IPS-18a (cell line): ENCODE measurements at regions not wholly inside any gene's neighbourhood (a gene's known extent, or its start where the extent isn't known, plus 50 kb on each side); places are given as distances from the start of the nearest gene placed in this dataset.
A peak's percentile ranks its signal among the peaks of the same experiment; 100 is the strongest.
"Not testable (repeated sequence)": the region's sequence is repeated elsewhere in the genome, so short reads cannot be mapped to it uniquely, and the experiment has no call there.

Source experiments
- H3K27ac ChIP-seq: one replicate; pipeline ENCODE4 v1.5.1; 2013; ENCODE audit warnings: low read length
- H3K27me3 ChIP-seq: one replicate; pipeline ENCODE4 v1.6.1; 2013; ENCODE audit warnings: mild to moderate bottlenecking, low read length; ENCODE audit not compliant: control insufficient read depth, insufficient read depth
- H3K36me3 ChIP-seq: one replicate; pipeline ENCODE4 v1.6.1; 2013; ENCODE audit warnings: low read depth, low read length; ENCODE audit not compliant: control insufficient read depth
- H3K4me1 ChIP-seq: one replicate; pipeline ENCODE4 v1.6.1; 2013; ENCODE audit warnings: low read depth, low read length; ENCODE audit not compliant: control insufficient read depth
- H3K4me3 ChIP-seq: one replicate; pipeline ENCODE4 v1.5.1; 2013; ENCODE audit warnings: low read length
- H3K9ac ChIP-seq: one replicate; pipeline ENCODE4 v1.6.1; 2013; ENCODE audit warnings: mild to moderate bottlenecking, low read length, moderate library complexity
- H3K9me3 ChIP-seq: one replicate; pipeline ENCODE4 v1.6.1; 2013; ENCODE audit warnings: low read depth, low read length; ENCODE audit not compliant: control insufficient read depth

DNA sequence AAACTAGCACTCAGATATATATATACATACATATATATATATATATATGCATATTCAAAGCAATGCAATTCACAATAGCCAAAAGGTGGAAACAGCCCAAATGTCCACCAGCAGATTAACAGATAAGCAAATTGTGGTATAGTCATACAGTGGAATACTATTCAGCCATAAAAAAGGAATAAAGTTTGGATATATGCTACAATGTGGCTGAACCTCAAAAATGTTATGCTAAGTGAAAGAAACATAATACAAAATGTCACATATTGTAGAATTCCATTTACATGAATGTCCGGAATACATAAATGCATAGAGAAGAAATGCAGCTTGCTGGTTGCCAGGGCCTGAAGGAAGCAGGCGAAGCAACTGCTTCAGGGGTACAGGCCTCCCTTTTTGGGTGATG, 143.4 kb downstream of the ATPSCKMT start:
- peaks cover 33% of the 10 kb centered on the region for H3K4me1 ChIP-seq
- no peak overlapping the region for H3K27ac ChIP-seq
- no peaks in the 10 kb centered on the region for H3K36me3 ChIP-seq
- no peak overlapping the region for H3K9ac ChIP-seq
- H3K9me3 ChIP-seq: no peaks in the 10 kb centered on the region
- no peak overlapping the region for H3K4me3 ChIP-seq
- no peaks in the 10 kb centered on the region for H3K27me3 ChIP-seq

DNA sequence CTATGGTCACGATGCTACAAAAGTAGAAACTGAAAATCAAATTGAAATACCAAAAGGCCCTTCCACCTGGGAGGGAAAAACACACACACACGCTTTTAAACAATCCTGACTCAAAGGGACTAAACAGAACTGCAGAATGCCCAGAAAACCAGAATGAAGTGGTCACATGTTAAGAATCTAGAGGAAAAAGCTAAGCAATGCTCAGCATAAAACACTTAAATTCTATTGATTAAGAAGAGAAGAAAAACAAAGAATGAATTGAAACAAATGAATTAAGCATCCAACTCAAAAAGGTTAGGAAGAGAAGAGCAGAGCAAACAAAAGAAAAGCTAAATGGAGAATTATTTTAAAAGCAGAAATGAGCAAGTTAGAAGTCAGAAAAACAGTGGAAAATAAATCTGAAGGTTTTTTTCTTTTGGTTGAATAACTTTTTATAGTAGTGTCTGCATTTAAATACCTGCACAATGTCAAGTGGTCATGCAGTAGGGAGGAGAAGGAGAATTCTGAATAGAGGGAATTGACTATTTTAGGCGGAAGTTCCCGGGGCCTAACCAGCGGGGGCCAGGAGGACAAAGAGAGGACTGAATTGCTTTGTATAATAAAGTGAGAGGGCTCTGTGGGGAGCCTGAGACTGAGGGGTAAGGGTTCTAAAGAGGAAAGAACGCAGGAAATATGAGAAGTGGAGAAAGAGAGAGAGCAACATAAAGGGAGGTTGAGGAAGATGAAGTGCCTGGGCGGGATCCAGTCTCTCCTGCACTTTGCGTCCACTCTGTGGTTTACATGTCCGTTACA, 146.8 kb downstream of the ATPSCKMT start:
- H3K4me3 ChIP-seq: peak overlapping the region; percentile 19
- peak overlapping the region; percentile 55 for H3K9ac ChIP-seq
- H3K27ac ChIP-seq: peak overlapping the region; percentile 80
- H3K27me3 ChIP-seq: no peaks in the 10 kb centered on the region
- H3K4me1 ChIP-seq: peaks cover 33% of the 10 kb centered on the region
- H3K36me3 ChIP-seq: peaks cover 2% of the 10 kb centered on the region
- H3K9me3 ChIP-seq: peaks cover 23% of the 10 kb centered on the region

DNA sequence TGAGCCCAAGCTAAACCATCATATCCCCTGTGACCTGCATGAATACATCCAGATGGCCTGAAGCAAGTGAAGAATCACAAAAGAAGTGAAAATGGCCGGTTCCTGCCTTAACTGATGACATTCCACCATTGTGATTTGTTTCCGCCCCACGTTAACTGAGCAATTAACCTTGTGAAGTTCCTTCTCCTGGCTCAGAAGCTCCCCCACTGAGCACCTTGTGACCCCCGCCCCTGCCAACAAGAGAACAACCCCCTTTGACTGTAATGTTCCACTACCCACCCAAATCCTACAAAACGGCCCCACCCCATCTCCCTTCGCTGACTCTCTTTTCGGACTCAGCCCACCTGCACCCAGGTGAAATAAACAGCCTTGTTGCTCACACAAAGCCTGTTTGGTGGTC, 147.5 kb downstream of the ATPSCKMT start:
- Histone ChIP-seq H3K27ac (peak overlapping the region; percentile 80), H3K9ac (peak overlapping the region; percentile 55), H3K9me3 (peaks cover 23% of the 10 kb centered on the region), H3K4me3 (peak overlapping the region; percentile 19), H3K4me1 (peaks cover 33% of the 10 kb centered on the region)
- not testable (repeated sequence) for H3K36me3 ChIP-seq, H3K27me3 ChIP-seq

DNA sequence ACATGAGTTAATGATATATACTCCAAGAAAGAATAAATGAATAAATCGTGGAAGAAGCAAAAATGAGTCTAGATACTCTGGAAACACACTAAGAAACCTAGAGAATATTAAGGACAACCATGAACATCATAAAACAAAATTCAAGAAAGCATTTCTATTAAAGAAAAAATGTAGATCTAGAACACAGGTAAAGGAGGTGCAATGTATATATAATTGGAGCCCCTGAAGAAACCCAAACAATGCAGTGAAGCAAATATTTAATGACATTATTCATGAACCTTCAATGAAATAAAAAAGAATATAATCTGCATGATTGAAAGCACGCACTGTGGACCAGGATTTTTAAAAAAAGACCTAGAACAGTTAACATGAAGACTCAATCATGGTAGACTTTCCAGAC, 150.1 kb downstream of the ATPSCKMT start:
- Histone ChIP-seq H3K36me3 (peaks cover 2% of the 10 kb centered on the region), H3K4me1 (peaks cover 28% of the 10 kb centered on the region), H3K27me3 (no peaks in the 10 kb centered on the region), H3K9me3 (peaks cover 23% of the 10 kb centered on the region), H3K9ac (no peak overlapping the region), H3K27ac (no peak overlapping the region), H3K4me3 (no peak overlapping the region)

DNA sequence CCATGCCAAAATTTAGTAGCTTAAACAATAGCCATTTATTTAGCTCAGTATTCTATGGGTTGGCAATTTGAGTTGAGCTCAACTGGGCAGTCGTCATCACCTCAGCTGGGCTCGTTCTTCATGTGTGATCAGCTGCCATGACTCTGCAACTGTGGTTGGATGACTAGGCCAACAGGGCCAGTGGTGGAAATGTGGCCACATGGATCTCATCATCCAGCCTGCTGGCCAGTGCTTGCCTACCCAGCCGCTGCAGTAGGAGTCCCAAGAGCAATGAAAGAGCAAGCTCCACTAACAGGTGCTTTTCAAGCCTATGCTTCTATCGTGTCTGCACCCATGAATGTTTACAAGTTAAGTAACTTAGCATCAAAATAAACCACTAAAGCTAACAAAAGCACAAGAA, 158.0 kb downstream of the ATPSCKMT start:
- no peak overlapping the region for H3K4me3 ChIP-seq

DNA sequence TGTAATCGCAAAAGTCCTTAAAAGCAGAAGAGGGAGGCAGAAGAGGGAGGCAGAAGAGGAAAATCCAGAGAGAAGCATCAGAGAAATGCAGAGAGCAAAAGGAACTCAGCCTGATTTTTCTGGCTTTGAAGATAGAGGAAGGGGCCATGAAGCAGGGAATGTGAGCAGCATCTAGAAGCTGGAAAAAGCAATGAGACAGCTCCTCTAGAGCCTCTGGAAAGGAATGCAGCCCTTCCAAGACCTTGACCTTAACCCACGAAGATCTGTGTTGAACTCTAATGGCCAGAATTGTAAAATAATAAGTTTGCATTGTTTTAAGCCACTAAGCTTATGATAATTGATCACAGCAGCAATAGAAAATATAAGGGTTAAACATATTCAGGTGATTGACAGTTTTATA, 159.6 kb downstream of the ATPSCKMT start:
- no peak overlapping the region for H3K27ac ChIP-seq
- no peak overlapping the region for H3K4me3 ChIP-seq
- no peaks in the 10 kb centered on the region for H3K36me3 ChIP-seq
- no peak overlapping the region for H3K9ac ChIP-seq
- no peaks in the 10 kb centered on the region for H3K4me1 ChIP-seq
- no peaks in the 10 kb centered on the region for H3K27me3 ChIP-seq
- peaks cover 3% of the 10 kb centered on the region for H3K9me3 ChIP-seq

More for the DNA sequence above, 158.0 kb downstream of the ATPSCKMT start:
- no peak overlapping the region for H3K9ac ChIP-seq
- H3K36me3 ChIP-seq: no peaks in the 10 kb centered on the region
- no peaks in the 10 kb centered on the region for H3K27me3 ChIP-seq
- no peaks in the 10 kb centered on the region for H3K4me1 ChIP-seq
- H3K9me3 ChIP-seq: peaks cover 3% of the 10 kb centered on the region
- no peak overlapping the region for H3K27ac ChIP-seq

DNA sequence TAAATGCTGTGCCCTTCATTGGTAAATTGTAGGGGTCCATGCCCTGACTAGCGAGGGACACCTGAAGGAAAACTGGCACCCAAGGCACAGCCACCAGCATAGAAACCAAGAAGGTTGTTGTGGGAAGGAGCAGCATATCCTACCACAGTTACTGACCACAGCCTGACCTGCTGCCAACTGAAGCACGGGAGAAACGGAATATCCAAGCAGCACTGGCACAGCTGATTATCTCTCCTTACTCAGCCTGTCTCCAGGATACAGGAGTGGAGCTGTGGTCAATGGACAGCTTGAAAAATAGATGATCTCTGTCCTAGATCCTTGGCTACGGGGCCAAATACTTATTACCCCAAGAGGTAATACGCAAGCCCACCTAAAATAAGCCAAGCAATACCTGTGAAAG, 164.5 kb downstream of the ATPSCKMT start:
- no peak overlapping the region for H3K9ac ChIP-seq
- peaks cover 3% of the 10 kb centered on the region for H3K9me3 ChIP-seq
- no peaks in the 10 kb centered on the region for H3K27me3 ChIP-seq
- H3K36me3 ChIP-seq: no peaks in the 10 kb centered on the region
- H3K4me3 ChIP-seq: no peak overlapping the region
- H3K4me1 ChIP-seq: no peaks in the 10 kb centered on the region
- H3K27ac ChIP-seq: no peak overlapping the region

DNA sequence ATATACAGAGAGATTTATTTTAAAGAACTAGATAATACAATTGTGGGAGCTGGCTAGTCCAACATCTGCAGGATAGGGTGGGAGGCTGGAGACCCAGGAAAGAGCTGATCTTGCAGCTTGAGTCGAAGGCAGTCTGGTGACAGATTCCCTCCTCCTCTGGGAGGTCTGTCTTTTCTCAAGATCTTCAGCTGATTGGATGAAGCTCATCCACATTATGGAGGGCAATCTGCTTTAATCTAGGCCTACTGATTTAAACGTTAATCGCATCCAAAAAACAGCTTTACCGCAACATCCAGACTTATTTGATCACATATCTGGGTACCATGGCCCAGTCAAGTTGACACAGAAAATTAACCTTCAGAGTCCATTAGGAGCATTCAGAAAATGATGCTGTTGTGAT, 168.1 kb downstream of the ATPSCKMT start:
- Histone ChIP-seq H3K27ac (no peak overlapping the region), H3K36me3 (no peaks in the 10 kb centered on the region)

DNA sequence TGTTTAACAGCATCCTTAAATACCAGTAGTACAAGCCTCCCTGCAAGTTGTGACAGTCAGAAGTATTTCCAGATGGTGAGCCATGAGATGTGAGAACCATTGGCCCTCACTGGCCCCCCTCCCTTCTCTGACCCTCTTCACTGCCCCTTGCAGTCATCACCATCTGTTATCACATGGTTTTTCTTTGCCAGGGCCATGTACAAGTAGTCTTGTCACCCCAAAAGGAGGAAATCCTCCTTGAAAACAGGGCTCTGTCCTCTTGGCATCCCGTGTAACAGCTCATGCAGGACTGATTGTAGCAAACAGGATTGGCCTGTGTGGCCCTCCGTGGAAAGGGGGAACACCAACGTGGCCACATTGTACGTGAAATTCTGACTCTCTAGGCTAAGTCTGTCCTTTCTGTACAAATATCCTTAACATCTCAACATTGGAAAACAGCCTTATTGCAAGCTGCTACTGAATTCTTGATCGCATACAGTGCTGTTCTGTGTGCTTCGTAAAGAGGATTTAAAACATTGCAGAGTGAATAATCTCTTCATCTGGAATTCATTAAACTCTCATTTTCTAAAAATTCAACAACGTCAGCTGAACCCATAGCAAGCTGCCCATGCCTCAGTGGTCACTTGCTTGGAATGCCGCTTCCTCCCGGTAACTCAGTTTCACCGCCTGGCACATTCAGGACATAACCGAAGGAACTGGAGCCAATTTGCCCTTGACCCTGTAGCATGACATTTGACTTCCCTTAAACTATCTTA, 171.7 kb downstream of the ATPSCKMT start:
- Histone ChIP-seq H3K27me3 (no peaks in the 10 kb centered on the region), H3K27ac (no peak overlapping the region), H3K4me3 (no peak overlapping the region), H3K4me1 (no peaks in the 10 kb centered on the region), H3K9ac (no peak overlapping the region), H3K9me3 (no peaks in the 10 kb centered on the region), H3K36me3 (no peaks in the 10 kb centered on the region)

More for the DNA sequence above, 168.1 kb downstream of the ATPSCKMT start:
- H3K27me3 ChIP-seq: no peaks in the 10 kb centered on the region
- no peak overlapping the region for H3K9ac ChIP-seq
- no peak overlapping the region for H3K4me3 ChIP-seq
- H3K4me1 ChIP-seq: no peaks in the 10 kb centered on the region
- no peaks in the 10 kb centered on the region for H3K9me3 ChIP-seq

DNA sequence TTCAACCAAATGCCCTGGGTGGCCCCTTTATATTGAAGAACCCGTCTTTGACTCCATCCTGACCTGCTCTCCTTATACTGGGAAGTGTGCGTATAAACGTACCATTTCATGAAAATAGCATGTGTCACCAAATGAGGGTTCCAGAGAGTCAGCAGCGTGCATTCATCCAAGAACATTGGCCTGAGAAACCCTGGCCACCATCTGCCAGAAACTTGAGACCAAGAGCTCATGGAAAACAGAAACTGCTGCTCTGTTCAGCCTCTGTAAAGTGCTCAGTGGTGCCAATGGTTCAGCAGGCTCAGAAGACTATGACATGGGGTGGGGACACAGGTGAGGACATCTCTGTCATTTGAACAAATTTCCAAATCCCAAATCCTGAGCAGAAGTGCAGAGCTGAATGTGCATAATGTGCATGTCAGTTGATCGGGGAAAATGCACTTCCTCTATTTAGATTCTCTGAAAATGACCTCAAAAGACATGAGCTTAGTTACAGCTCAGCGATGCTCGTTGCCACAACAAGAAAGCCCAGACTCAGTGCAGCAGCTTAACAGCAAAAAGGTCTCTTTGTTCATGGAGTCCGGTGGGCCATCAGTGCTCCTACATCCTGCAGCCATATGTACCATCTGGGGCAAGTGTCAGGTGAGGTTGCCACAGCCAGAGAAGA, 176.1 kb downstream of the ATPSCKMT start:
- Histone ChIP-seq H3K9me3 (no peaks in the 10 kb centered on the region), H3K4me1 (no peaks in the 10 kb centered on the region), H3K27me3 (no peaks in the 10 kb centered on the region), H3K36me3 (no peaks in the 10 kb centered on the region), H3K9ac (no peak overlapping the region), H3K4me3 (no peak overlapping the region), H3K27ac (no peak overlapping the region)

DNA sequence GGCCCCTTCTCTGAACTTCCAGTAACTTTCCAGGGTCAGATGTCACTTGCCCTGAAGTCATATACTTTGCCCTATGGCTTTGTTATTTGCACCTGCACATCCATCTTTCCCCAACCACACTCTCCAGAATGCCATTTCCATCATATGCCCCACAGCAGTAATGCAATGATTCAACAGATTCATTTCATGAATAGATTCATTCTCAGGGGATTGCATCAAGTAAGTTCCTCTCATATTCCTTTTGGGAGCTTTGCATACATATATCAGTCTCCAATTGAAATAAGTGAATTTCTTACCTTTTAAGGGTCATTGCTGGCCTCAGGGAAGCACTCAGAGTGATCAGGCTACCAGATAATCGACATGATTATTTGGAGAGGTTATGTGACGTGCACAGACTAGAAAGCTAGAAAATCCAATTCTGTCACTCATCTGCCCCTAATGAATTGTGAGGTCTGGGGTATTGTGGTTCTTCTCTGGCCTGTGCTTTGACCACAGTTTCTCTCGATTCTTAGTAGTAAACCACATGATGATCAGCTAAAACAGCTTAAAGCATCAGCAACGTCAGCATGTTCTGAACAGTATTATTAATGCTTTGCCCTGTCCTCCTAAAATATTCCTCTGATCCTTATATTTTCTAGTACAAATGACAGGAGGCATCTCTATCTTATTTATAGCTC, 179.9 kb downstream of the ATPSCKMT start:
- Histone ChIP-seq H3K9ac (no peak overlapping the region), H3K36me3 (no peaks in the 10 kb centered on the region), H3K4me3 (no peak overlapping the region), H3K9me3 (no peaks in the 10 kb centered on the region), H3K4me1 (no peaks in the 10 kb centered on the region), H3K27ac (no peak overlapping the region), H3K27me3 (no peaks in the 10 kb centered on the region)
